ENCODE measurements at regions not wholly inside any gene's neighbourhood (a gene's known extent, or its start where the extent isn't known, plus 50 kb on each side); places are given as distances from the start of the nearest gene placed in this dataset.

GRCh38 chr9:110110154-110110553 lies 97.8 kb downstream of the C9orf152 start:
- Histone ChIP-seq H3K9ac (ENCODE audit: low read depth, low read length) (no peak overlapping the region), H3K4me2 (ENCODE audit: low read depth, low read length) (no peak overlapping the region), H2AK5ac (ENCODE audit: low read depth, low read length) (no peak overlapping the region), H3K9me3 (ENCODE audit: control insufficient read depth, insufficient read depth, low read length) (no peaks in the 10 kb centered on the region), H2BK120ac (ENCODE audit: low read depth, low read length) (no peak overlapping the region), H3K23ac (ENCODE audit: low read depth, low read length) (peak overlapping the region; percentile 64; the same call in 1 of the 2 replicates), H4K5ac (ENCODE audit: low read depth, low read length) (no peak overlapping the region; the same call in 1 of the 2 replicates), H3K4me1 (ENCODE audit: control insufficient read depth, insufficient read depth, low read length) (peaks cover 27% of the 10 kb centered on the region), H3K36me3 (ENCODE audit: control insufficient read depth, insufficient read depth, low read length) (peaks cover 9% of the 10 kb centered on the region; the same call in 1 of the 2 replicates), H3K4me3 (ENCODE audit: insufficient read depth, low read depth, low read length) (no peak overlapping the region), H2BK15ac (ENCODE audit: low read depth, low read length) (no peak overlapping the region), H3K27ac (ENCODE audit: insufficient read depth, low read length) (peak overlapping the region; percentile 48; the same call in 1 of the 2 replicates), H3K9me1 (ENCODE audit: insufficient read depth, low read length) (peaks cover 36% of the 10 kb centered on the region), H3K18ac (ENCODE audit: low read depth, low read length) (no peak overlapping the region), H3K56ac (ENCODE audit: extremely low read depth, insufficient read depth, low read length) (no peak overlapping the region), H3K27me3 (ENCODE audit: control insufficient read depth, insufficient read depth, low read length) (no peaks in the 10 kb centered on the region), H4K8ac (ENCODE audit: low read depth in 2 of 2, low read length in 2 of 2) (no peak overlapping the region; a peak in 1 of 4 replicates), H3K14ac (replicated peaks; ENCODE audit: low read depth, low read length) (no peak overlapping the region), H4K91ac (ENCODE audit: insufficient read depth, low read depth, low read length) (no peak overlapping the region), H2BK20ac (ENCODE audit: low read depth, low read length) (no peak overlapping the region), H3K79me1 (ENCODE audit: low read depth in 1 of 2, low read length in 2 of 2) (peaks cover 23 to 74% of the 10 kb centered on the region in 2 experiments; a peak in 3 of 4 replicates), H2BK5ac (ENCODE audit: low read depth, low read length, poor library complexity, severe bottlenecking) (no peak overlapping the region), H3K4ac (ENCODE audit: low read depth, low read length) (no peak overlapping the region), H4K20me1 (ENCODE audit: insufficient read depth, low read length) (peaks cover 82% of the 10 kb centered on the region), H2AFZ (replicated peaks; ENCODE audit: low read length, poor library complexity) (no peak overlapping the region), H2AK9ac (replicated peaks; ENCODE audit: low read depth, low read length, poor library complexity) (no peak overlapping the region)
- TF ChIP-seq BHLHE40 (IDR thresholded peaks at IDR 0.05; ENCODE audit: low read depth, low read length) (no peak), CEBPB (IDR thresholded peaks at IDR 0.05; ENCODE audit: low read depth, low read length) (no peak), MAFK (IDR thresholded peaks at IDR 0.05; ENCODE audit: low read depth, low read length) (no peak), RAD21 (IDR thresholded peaks at IDR 0.05; ENCODE audit: low read length) (no peak), SMC3 (IDR thresholded peaks at IDR 0.05; ENCODE audit: low read depth, low read length) (no peak), CHD1 (IDR thresholded peaks at IDR 0.05; ENCODE audit: low read depth, low read length) (no peak), NFE2L2 (IDR thresholded peaks at IDR 0.05; ENCODE audit: low read depth, low read length) (no peak), POLR2A (IDR thresholded peaks at IDR 0.05; ENCODE audit: low read depth, low read length) (no peak), USF2 (IDR thresholded peaks at IDR 0.05; ENCODE audit: low read depth, low read length) (no peak), RCOR1 (IDR thresholded peaks at IDR 0.05; ENCODE audit: insufficient replicate concordance, low read length) (no peak), RFX5 (IDR thresholded peaks at IDR 0.05; ENCODE audit: low read depth, low read length) (no peak)
- BruUV-seq (replicated peaks) = no TSS peak
- ChIA-PET POLR2A (ENCODE audit: unreplicated experiment) (no interaction called here), CTCF (no interaction called here)
- in situ Hi-C loops (cut with MboI; ENCODE audit: low sequenced_read_pairs) = no loop called here
- DNase-seq (no peak), ATAC-seq (ENCODE audit: low read depth) (no peak)
- dilution Hi-C loops (cut with HindIII; ENCODE audit: low sequenced_read_pairs, unreplicated experiment) = no loop called here
- WGBS, 2 experiments (ENCODE audit: extremely low coverage in 2 of 2, insufficient read length in 1 of 2) = no CpG with 5 or more reads among the region's 2 CpGs
- intact Hi-C loops (cut with micrococcal nuclease) = no loop called here

All from IMR-90 (cell line).